Body of pancreas (tissue), 4 donors: ENCODE measurements at regions not wholly inside any gene's neighbourhood (a gene's known extent, or its start where the extent isn't known, plus 50 kb on each side); places are given as distances from the start of the nearest gene placed in this dataset.

Experiments
- ATAC-seq: fragments of 150-250 bp; one replicate; pipeline ENCODE4 v1.9.1; 2016
- DNase-seq, 4 donors: peaks; one replicate each; pipeline ENCODE4 v3.0.0-alpha.2; 2019
- H3K27ac ChIP-seq, 4 donors: fragments of 200-600 bp; sonication (generic); 1 replicate in 3 of 4; 2 replicates in 1 of 4; pipeline versions ENCODE4 v1.5.1 to v1.6.1; 2016 to 2019; ENCODE audit warnings: mild to moderate bottlenecking in 1 of 4, mixed read lengths in 1 of 4, moderate library complexity in 1 of 4
- H3K27me3 ChIP-seq, 2 donors: fragments of 200-600 bp; sonication (generic); one replicate each; pipeline ENCODE4 v1.6.0; 2016; ENCODE audit warnings: mild to moderate bottlenecking in 1 of 2
- H3K36me3 ChIP-seq, 2 donors: fragments of 200-600 bp; sonication (generic); replicated peaks in 1 of 2; 2 replicates each; pipeline ENCODE4 v1.5.1; 2016; ENCODE audit warnings: low read depth in 2 of 2; ENCODE audit not compliant: insufficient read depth in 1 of 2
- H3K4me1 ChIP-seq: fragments of 200-600 bp; sonication (generic); one replicate; pipeline ENCODE4 v1.6.0; 2016
- H3K4me3 ChIP-seq, 2 donors: fragments of 200-600 bp; sonication (generic); 1 replicate in 1 of 2; 2 replicates in 1 of 2; pipeline ENCODE4 v1.5.1; 2016 to 2019
- H3K9me3 ChIP-seq, 3 donors: fragments of 200-600 bp; sonication (generic); 1 replicate in 2 of 3; 2 replicates in 1 of 3; pipeline ENCODE4 v1.5.1; 2016
- CTCF ChIP-seq, 7 experiments: fragments of 450-650 bp in 4 of 7; fragments of 200-600 bp in 3 of 7; sonication (generic) in 3 of 7; IDR thresholded peaks; one replicate each; pipeline ENCODE4 v1.5.1; 2016 to 2019; ENCODE audit warnings: antibody characterized with exemption in 7 of 7
- POLR2A ChIP-seq, 3 donors: fragments of 450-650 bp; IDR thresholded peaks; one replicate each; pipeline ENCODE4 v1.6.1; 2016; ENCODE audit warnings: antibody characterized with exemption in 3 of 3, mild to moderate bottlenecking in 2 of 3
- WGBS, 2 donors: methylation state at CpG; one replicate each; pipeline ENCODE4 v1.1.5; 2017; 5-methylcytosine and 5-hydroxymethylcytosine counted together
- intact Hi-C: fragments of 100-400 bp; cut with DNase I; formaldehyde crosslinking; loops from one replicate; pipeline ENCODE4 v1.15.1; 2023

GRCh38 chr16:52697971-52698370, 151.0 kb upstream of the TOX3 start:
- Histone ChIP-seq H3K36me3 (no peaks in the 10 kb centered on the region), H3K9me3 (no peaks in the 10 kb centered on the region), H3K27ac (no peak overlapping the region), H3K27me3 (no peaks in the 10 kb centered on the region), H3K4me1 (no peaks in the 10 kb centered on the region), H3K4me3 (no peak overlapping the region)
- DNase-seq (no peak), ATAC-seq (no peak)
- intact Hi-C loops = no loop called here
- TF ChIP-seq CTCF (IDR thresholded peaks at IDR 0.05) = no peak

- WGBS, 2 donors = 96 to 98% methylated on average over 3 of the region's 3 CpGs
- H3K36me3 ChIP-seq = no peaks in the 10 kb centered on the region
- TF ChIP-seq CTCF (IDR thresholded peaks at IDR 0.05) = no peak
- no peak for TF ChIP-seq POLR2A (IDR thresholded peaks at IDR 0.05)
- no peaks in the 10 kb centered on the region for H3K27me3 ChIP-seq
- no peaks in the 10 kb centered on the region for H3K4me1 ChIP-seq
- no peak for DNase-seq
- no peak overlapping the region for H3K27ac ChIP-seq
- ATAC-seq = no peak
- intact Hi-C loops = no loop called here
- no peaks in the 10 kb centered on the region for H3K9me3 ChIP-seq
- H3K4me3 ChIP-seq = no peak overlapping the region
These were observed 149.2 kb upstream of the TOX3 start for GRCh38 chr16:52696126-52696525.

GRCh38 chr16:52690468-52690867, 143.5 kb upstream of the TOX3 start:
- intact Hi-C loops = no loop called here
- no peak for TF ChIP-seq POLR2A (IDR thresholded peaks at IDR 0.05)
- no peak for TF ChIP-seq CTCF (IDR thresholded peaks at IDR 0.05)
- ATAC-seq = no peak

GRCh38 chr16:52680993-52681392, 134.1 kb upstream of the TOX3 start:
- Histone ChIP-seq H3K27me3 (no peaks in the 10 kb centered on the region), H3K4me3 (no peak overlapping the region), H3K4me1 (no peaks in the 10 kb centered on the region), H3K9me3 (no peaks in the 10 kb centered on the region), H3K36me3 (no peaks in the 10 kb centered on the region), H3K27ac (no peak overlapping the region)
- no peak for TF ChIP-seq CTCF (IDR thresholded peaks at IDR 0.05)
- no peak for TF ChIP-seq POLR2A (IDR thresholded peaks at IDR 0.05)
- intact Hi-C loops = no loop called here
- ATAC-seq (no peak), DNase-seq (no peak)
- WGBS, 2 donors = 84 to 100% methylated on average over 1 of the region's 1 CpG

More at GRCh38 chr16:52690468-52690867, 143.5 kb upstream of the TOX3 start:
- Histone ChIP-seq H3K9me3 (no peaks in the 10 kb centered on the region), H3K4me3 (no peak overlapping the region), H3K4me1 (no peaks in the 10 kb centered on the region), H3K27ac (no peak overlapping the region), H3K36me3 (no peaks in the 10 kb centered on the region), H3K27me3 (no peaks in the 10 kb centered on the region)
- WGBS, 2 donors = 85 to 93% methylated on average over 1 of the region's 1 CpG
- no peak for DNase-seq

GRCh38 chr16:52677501-52677900, 130.6 kb upstream of the TOX3 start:
- no peaks in the 10 kb centered on the region for H3K4me1 ChIP-seq
- no peak for DNase-seq
- no peak for ATAC-seq
- H3K27ac ChIP-seq = no peak overlapping the region
- intact Hi-C loops = no loop called here
- no peak overlapping the region for H3K4me3 ChIP-seq
- 24 to 33% methylated on average over 2 of the region's 2 CpGs for WGBS, 2 donors
- H3K9me3 ChIP-seq = no peaks in the 10 kb centered on the region
- no peaks in the 10 kb centered on the region for H3K36me3 ChIP-seq
- no peaks in the 10 kb centered on the region for H3K27me3 ChIP-seq
- TF ChIP-seq CTCF (IDR thresholded peaks at IDR 0.05) (no peak), POLR2A (IDR thresholded peaks at IDR 0.05) (no peak)
